ENCODE measurements at regions not wholly inside any gene's neighbourhood (a gene's known extent, or its start where the extent isn't known, plus 50 kb on each side); places are given as distances from the start of the nearest gene placed in this dataset.

DNA sequence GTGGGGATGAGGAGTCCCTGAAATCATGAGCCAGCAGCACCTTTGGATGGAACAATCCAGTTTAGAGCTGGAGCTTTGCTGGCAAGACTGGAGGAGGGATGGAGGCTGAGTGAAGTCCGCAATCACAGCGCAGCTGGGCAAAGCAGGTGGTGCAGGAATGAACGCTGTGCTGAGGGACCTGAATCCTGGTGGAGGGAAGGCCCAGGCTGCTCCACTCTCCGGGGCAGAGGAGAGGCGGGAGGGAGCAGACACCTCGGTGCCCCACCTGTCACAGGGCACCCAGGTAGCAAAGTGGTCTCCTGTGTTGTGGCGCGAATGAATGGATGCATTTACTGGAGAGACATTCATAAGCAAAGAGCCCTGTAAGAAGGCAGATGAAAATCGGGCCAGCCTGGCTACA lies 124.8 kb upstream of the ANO1 start:
- 82 to 86% methylated on average over 9 of the region's 9 CpGs for WGBS, 2 donors
- H3K27ac ChIP-seq = no peak overlapping the region
- no peaks in the 10 kb centered on the region for H3K27me3 ChIP-seq
- TF ChIP-seq POLR2A (IDR thresholded peaks at IDR 0.05) (no peak), CTCF (IDR thresholded peaks at IDR 0.05) (no peak)
- intact Hi-C loops (cut with DNase I; ENCODE audit: low total_unique reads) = no loop called here
- H3K4me1 ChIP-seq = no peaks in the 10 kb centered on the region
- no peaks in the 10 kb centered on the region for H3K36me3 ChIP-seq (ENCODE audit: low read depth, missing control alignments)
- H3K9me3 ChIP-seq = no peaks in the 10 kb centered on the region
- DNase-seq = no peak
- no peak overlapping the region for H3K4me3 ChIP-seq

GRCh38 chr11:69954756-69955155 lies 123.4 kb upstream of the ANO1 start:
- H3K4me3 ChIP-seq = no peak overlapping the region
- H3K27me3 ChIP-seq = no peaks in the 10 kb centered on the region
- H3K27ac ChIP-seq = no peak overlapping the region
- H3K4me1 ChIP-seq = no peaks in the 10 kb centered on the region
- intact Hi-C loops (cut with DNase I; ENCODE audit: low total_unique reads) = no loop called here
- H3K36me3 ChIP-seq (ENCODE audit: low read depth, missing control alignments) = no peaks in the 10 kb centered on the region
- DNase-seq = no peak
- 86 to 94% methylated on average over 12 of the region's 12 CpGs for WGBS, 2 donors
- no peaks in the 10 kb centered on the region for H3K9me3 ChIP-seq
- TF ChIP-seq CTCF (IDR thresholded peaks at IDR 0.05) (no peak), POLR2A (IDR thresholded peaks at IDR 0.05) (no peak)

DNA sequence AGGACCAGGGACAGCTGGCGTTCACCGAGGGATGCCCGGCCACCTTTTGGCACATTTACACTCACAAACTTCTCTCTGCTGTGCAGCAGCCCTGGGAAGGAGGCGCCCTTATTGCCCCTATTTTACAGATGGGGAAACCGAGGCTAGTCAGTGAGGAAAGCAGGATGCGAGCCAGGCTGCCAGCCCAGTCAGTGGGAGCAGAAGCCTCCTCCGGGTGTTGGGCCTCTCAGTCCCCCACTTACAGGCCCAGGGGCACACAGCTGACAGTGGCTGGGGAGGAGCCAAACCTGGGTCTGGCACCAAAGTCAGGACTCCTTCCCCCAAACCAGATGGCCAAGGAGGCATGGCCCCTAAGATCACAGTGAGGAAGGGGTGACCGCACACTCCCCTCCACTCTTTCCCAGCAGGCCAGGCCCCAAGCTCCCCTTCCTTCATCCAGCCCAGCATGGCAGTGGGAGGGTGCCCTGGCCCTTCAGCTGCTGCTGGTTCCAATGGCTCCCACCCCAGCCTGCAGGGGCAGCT lies 121.4 kb upstream of the ANO1 start:
- H3K9me3 ChIP-seq = no peaks in the 10 kb centered on the region
- no peaks in the 10 kb centered on the region for H3K27me3 ChIP-seq
- H3K36me3 ChIP-seq (ENCODE audit: low read depth, missing control alignments) = no peaks in the 10 kb centered on the region
- H3K27ac ChIP-seq = no peak overlapping the region
- intact Hi-C loops (cut with DNase I; ENCODE audit: low total_unique reads) = no loop called here
- no peaks in the 10 kb centered on the region for H3K4me1 ChIP-seq
- 92 to 96% methylated on average over 5 to 8 of the region's 8 CpGs for WGBS, 2 donors
- TF ChIP-seq CTCF (IDR thresholded peaks at IDR 0.05) = no peak
- TF ChIP-seq POLR2A (IDR thresholded peaks at IDR 0.05) = no peak
- no peak for DNase-seq
- H3K4me3 ChIP-seq = no peak overlapping the region

DNA sequence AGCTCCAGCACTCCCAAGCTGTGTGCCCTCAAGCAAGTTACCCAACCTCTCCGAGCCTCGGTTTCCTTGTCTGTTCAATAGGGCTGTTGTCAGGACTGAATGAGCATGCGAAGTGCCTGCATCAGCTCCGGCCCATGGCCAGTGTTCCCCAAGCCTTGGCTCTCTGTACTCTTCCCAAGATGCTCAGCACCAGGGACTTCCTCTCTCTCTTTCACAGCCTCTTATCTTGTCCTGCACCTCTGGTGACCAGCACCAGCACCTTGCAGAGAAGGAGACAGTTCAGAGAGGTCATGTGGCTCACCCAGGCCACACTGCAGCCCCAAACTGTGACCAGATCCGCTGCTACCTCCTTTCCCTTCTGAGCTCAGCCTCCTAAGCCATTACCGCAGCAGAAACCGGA lies 120.3 kb upstream of the ANO1 start:
- H3K27ac ChIP-seq = no peak overlapping the region
- H3K9me3 ChIP-seq = no peaks in the 10 kb centered on the region
- no peaks in the 10 kb centered on the region for H3K27me3 ChIP-seq
- no peaks in the 10 kb centered on the region for H3K36me3 ChIP-seq (ENCODE audit: low read depth, missing control alignments)
- no peak for TF ChIP-seq POLR2A (IDR thresholded peaks at IDR 0.05)
- TF ChIP-seq CTCF (IDR thresholded peaks at IDR 0.05) = no peak
- intact Hi-C loops (cut with DNase I; ENCODE audit: low total_unique reads) = no loop called here
- no peak overlapping the region for H3K4me3 ChIP-seq
- DNase-seq = no peak
- H3K4me1 ChIP-seq = no peaks in the 10 kb centered on the region
- WGBS, 2 donors = 86 to 88% methylated on average over 3 to 7 of the region's 7 CpGs

DNA sequence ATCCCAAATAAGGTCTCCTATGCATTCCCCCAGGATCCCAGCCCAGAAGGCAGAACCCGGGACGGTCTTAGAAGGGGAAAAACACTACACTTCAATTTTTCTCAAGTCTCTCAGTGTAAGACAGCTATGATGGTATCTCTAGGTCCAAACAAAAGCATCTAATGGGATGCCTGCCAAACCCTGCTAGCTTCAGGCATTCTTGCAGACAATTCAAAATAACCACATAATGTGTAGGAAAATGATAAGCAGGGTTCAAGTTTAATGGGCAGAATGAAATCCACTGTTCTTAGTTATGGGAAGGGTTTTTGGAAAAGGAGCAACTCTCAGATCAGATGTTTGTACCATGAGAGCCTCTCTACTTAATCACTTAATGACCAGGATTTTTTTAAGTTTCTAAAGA lies 119.8 kb upstream of the ANO1 start:
- no peaks in the 10 kb centered on the region for H3K27me3 ChIP-seq
- no peaks in the 10 kb centered on the region for H3K9me3 ChIP-seq
- 58 to 60% methylated on average over 2 of the region's 2 CpGs for WGBS, 2 donors
- H3K4me3 ChIP-seq = no peak overlapping the region
- H3K36me3 ChIP-seq (ENCODE audit: low read depth, missing control alignments) = no peaks in the 10 kb centered on the region
- no peak for DNase-seq
- intact Hi-C loops (cut with DNase I; ENCODE audit: low total_unique reads) = no loop called here
- no peak for TF ChIP-seq POLR2A (IDR thresholded peaks at IDR 0.05)
- no peak for TF ChIP-seq CTCF (IDR thresholded peaks at IDR 0.05)
- H3K27ac ChIP-seq = no peak overlapping the region
- no peaks in the 10 kb centered on the region for H3K4me1 ChIP-seq

Measured in testis (tissue), 2 donors.